ENCODE measurements at regions not wholly inside any gene's neighbourhood (a gene's known extent, or its start where the extent isn't known, plus 50 kb on each side); places are given as distances from the start of the nearest gene placed in this dataset.

- TF ChIP-seq CTCF (IDR thresholded peaks at IDR 0.05; ENCODE audit: insufficient read depth, low read depth, low read length) = no peak
- H3K36me3 ChIP-seq (ENCODE audit: control insufficient read depth, insufficient read depth, low read length) = no peaks in the 10 kb centered on the region
- no peak for DNase-seq (ENCODE audit: low read depth)
- no peaks in the 10 kb centered on the region for H3K27me3 ChIP-seq (ENCODE audit: control insufficient read depth, insufficient read depth, low read length)
- CTCF ChIA-PET = no interaction called here
- POLR2A ChIA-PET = no interaction called here
- H3K4me3 ChIP-seq (ENCODE audit: low read depth, low read length) = no peak overlapping the region
These were observed 173.0 kb upstream of the RORA start for GRCh38 chr15:61401903-61402698.

GRCh38 chr15:61398310-61398709, 169.2 kb upstream of the RORA start:
- DNase-seq (ENCODE audit: low read depth) = no peak
- POLR2A ChIA-PET = no interaction called here
- Histone ChIP-seq H3K36me3 (ENCODE audit: control insufficient read depth, insufficient read depth, low read length) (no peaks in the 10 kb centered on the region), H3K4me3 (ENCODE audit: low read depth, low read length) (no peak overlapping the region), H3K27me3 (ENCODE audit: control insufficient read depth, insufficient read depth, low read length) (no peaks in the 10 kb centered on the region)
- CTCF ChIA-PET = no interaction called here
- no peak for TF ChIP-seq CTCF (IDR thresholded peaks at IDR 0.05; ENCODE audit: insufficient read depth, low read depth, low read length)

DNA sequence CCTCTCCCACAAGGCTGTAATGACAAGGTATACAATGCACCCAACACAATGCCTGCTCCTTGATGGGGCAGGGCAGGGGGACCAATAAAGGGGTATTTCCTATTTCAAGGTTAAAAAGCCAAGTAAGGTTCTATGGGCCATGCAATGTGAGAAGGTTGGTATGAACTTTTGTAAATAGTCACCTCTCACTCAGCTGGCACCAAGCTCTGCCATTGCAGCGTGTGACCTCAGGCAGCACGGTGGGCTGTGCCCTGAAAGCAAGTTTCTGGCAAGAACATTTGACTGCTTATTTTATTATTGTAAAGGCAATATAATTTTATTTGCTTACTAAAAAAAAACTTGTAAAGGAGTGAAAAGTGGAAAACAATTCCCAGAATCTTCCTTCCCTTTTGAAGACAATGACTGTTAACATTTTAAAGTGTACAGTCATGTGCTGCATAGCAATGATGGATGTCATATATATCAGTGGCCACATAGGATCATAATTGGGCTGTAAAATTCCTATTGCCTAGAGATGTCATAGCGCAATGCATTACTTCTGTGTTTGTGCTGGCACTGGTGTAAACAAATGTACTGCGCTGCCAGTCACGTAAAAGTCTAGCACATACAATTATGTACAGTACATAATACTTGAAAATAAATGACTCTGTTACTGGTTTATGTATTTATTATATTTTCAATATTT, 167.3 kb upstream of the RORA start:
- CTCF ChIA-PET = interaction anchor here (0.7 to 1.0 kb wide), 2 partner anchors 18 to 435 kb away, joined by 3 to 4 read pairs; no protein-coding TSS in a partner anchor
- no peak overlapping the region for H3K4me3 ChIP-seq (ENCODE audit: low read depth, low read length)
- H3K36me3 ChIP-seq (ENCODE audit: control insufficient read depth, insufficient read depth, low read length) = no peaks in the 10 kb centered on the region
- no peak for DNase-seq (ENCODE audit: low read depth)
- POLR2A ChIA-PET = no interaction called here
- H3K27me3 ChIP-seq (ENCODE audit: control insufficient read depth, insufficient read depth, low read length) = no peaks in the 10 kb centered on the region
- TF ChIP-seq CTCF (IDR thresholded peaks at IDR 0.05; ENCODE audit: insufficient read depth, low read depth, low read length) = no peak

GRCh38 chr15:61393949-61394348, 164.8 kb upstream of the RORA start:
- ChIA-PET POLR2A (no interaction called here), CTCF (no interaction called here)
- Histone ChIP-seq H3K27me3 (ENCODE audit: control insufficient read depth, insufficient read depth, low read length) (no peaks in the 10 kb centered on the region), H3K4me3 (ENCODE audit: low read depth, low read length) (no peak overlapping the region), H3K36me3 (ENCODE audit: control insufficient read depth, insufficient read depth, low read length) (no peaks in the 10 kb centered on the region)
- TF ChIP-seq CTCF (IDR thresholded peaks at IDR 0.05; ENCODE audit: insufficient read depth, low read depth, low read length) = no peak
- DNase-seq (ENCODE audit: low read depth) = no peak

DNA sequence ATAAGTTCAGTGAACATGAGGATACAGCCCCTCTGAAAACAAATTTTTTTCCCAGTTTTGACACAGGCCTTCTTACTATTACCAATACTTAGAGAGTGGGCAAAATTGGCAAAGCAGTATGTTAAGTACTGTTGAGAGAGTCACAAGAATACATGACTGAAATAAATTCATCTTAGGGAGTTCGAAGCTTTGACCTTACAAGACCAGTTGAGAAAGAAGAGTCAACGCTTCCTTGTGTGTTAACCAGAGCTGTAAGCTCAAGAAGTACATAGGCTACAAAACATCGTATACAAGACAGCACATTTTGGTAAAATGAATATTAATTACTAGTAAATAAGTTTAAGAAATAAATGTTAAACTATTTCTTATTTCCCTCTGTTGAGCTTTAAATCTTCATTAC, 164.4 kb upstream of the RORA start:
- ChIA-PET CTCF (no interaction called here), POLR2A (no interaction called here)

More for the DNA sequence above, 164.4 kb upstream of the RORA start:
- no peak overlapping the region for H3K4me3 ChIP-seq (ENCODE audit: low read depth, low read length)
- no peaks in the 10 kb centered on the region for H3K27me3 ChIP-seq (ENCODE audit: control insufficient read depth, insufficient read depth, low read length)
- no peak for DNase-seq (ENCODE audit: low read depth)
- H3K36me3 ChIP-seq (ENCODE audit: control insufficient read depth, insufficient read depth, low read length) = no peaks in the 10 kb centered on the region
- no peak for TF ChIP-seq CTCF (IDR thresholded peaks at IDR 0.05; ENCODE audit: insufficient read depth, low read depth, low read length)

All from BJ (cell line).